GM21423 (cell line): ENCODE measurements at regions not wholly inside any gene's neighbourhood (a gene's known extent, or its start where the extent isn't known, plus 50 kb on each side); places are given as distances from the start of the nearest gene placed in this dataset.

Source experiments
- ATAC-seq: cut with Tn5 transposase; IDR thresholded peaks from one replicate; pipeline ENCODE4 v1.9.1; 2021; ENCODE audit warnings: mild to moderate bottlenecking, moderate library complexity; ENCODE audit not compliant: unreplicated experiment

GRCh38 chr17:70857351-70857750 is 688.0 kb downstream of the KCNJ2 start:
- no peak for ATAC-seq

GRCh38 chr17:70859829-70860228 is 690.5 kb downstream of the KCNJ2 start:
- ATAC-seq, result no peak

GRCh38 chr17:70862295-70862694 is 693.0 kb downstream of the KCNJ2 start:
- no peak for ATAC-seq

- no peak for ATAC-seq
Observed at GRCh38 chr17:70863436-70864248, 694.3 kb downstream of the KCNJ2 start.

GRCh38 chr17:70865993-70866804 is 696.9 kb downstream of the KCNJ2 start:
- no peak for ATAC-seq

GRCh38 chr17:70868149-70868548 is 698.8 kb downstream of the KCNJ2 start:
- ATAC-seq, result no peak

GRCh38 chr17:70869402-70870085 is 700.2 kb downstream of the KCNJ2 start:
- ATAC-seq, result no peak

GRCh38 chr17:70871180-70871818 is 702.0 kb downstream of the KCNJ2 start:
- ATAC-seq, result no peak

GRCh38 chr17:70872103-70872502 is 702.8 kb downstream of the KCNJ2 start:
- no peak for ATAC-seq

- no peak for ATAC-seq
Observed at GRCh38 chr17:70875729-70876310, 706.5 kb downstream of the KCNJ2 start.

GRCh38 chr17:70878879-70879278 is 709.5 kb downstream of the KCNJ2 start:
- ATAC-seq, result no peak

GRCh38 chr17:70879401-70879800 is 710.1 kb downstream of the KCNJ2 start:
- ATAC-seq, result no peak

GRCh38 chr17:70881093-70881492 is 711.8 kb downstream of the KCNJ2 start:
- no peak for ATAC-seq

GRCh38 chr17:70882504-70882903 is 713.2 kb downstream of the KCNJ2 start:
- ATAC-seq, result no peak

- ATAC-seq, result no peak
Observed at GRCh38 chr17:70886648-70887047, 717.3 kb downstream of the KCNJ2 start.

GRCh38 chr17:70888324-70888723 is 719.0 kb downstream of the KCNJ2 start:
- no peak for ATAC-seq

GRCh38 chr17:70891306-70891705 is 722.0 kb downstream of the KCNJ2 start:
- no peak for ATAC-seq

GRCh38 chr17:70892527-70892926 is 723.2 kb downstream of the KCNJ2 start:
- no peak for ATAC-seq

- ATAC-seq, result no peak
Observed at GRCh38 chr17:70896843-70897242, 727.5 kb downstream of the KCNJ2 start.

- ATAC-seq, result no peak
Observed at GRCh38 chr17:70897446-70897845, 728.1 kb downstream of the KCNJ2 start.

GRCh38 chr17:70901870-70902269 is 732.5 kb downstream of the KCNJ2 start:
- no peak for ATAC-seq
